ENCODE measurements at regions not wholly inside any gene's neighbourhood (a gene's known extent, or its start where the extent isn't known, plus 50 kb on each side); places are given as distances from the start of the nearest gene placed in this dataset.

DNA sequence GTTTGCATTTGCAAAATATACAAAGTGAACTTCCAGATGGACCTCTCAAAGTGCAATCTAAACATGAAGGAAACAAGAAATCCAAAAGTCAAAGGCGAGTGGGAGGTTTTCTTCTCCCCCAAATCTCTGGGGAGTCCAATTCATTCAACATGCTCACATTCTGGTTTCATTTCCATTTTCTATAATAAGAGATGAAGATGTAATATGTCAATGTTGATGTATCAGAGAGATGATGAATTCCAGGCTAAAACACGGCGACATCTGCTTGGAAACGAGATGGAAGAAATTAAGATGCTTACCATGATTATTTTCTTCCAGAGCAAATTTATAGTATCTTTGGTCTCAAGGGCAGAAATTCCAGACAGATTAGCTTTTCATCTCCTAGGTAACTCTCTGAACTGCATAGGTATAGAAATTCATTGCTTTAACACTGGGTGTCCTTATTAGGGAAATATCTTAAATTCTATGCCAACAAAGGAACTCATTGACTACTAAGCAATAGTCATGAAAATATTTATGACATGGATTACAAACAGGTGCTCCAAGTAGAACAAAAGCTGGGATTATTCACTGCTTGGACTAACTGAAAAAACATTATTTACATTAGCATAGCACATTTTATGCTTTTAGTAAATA is 287.9 kb downstream of the SEC61B start:
- TF ChIP-seq, protein P1, sequence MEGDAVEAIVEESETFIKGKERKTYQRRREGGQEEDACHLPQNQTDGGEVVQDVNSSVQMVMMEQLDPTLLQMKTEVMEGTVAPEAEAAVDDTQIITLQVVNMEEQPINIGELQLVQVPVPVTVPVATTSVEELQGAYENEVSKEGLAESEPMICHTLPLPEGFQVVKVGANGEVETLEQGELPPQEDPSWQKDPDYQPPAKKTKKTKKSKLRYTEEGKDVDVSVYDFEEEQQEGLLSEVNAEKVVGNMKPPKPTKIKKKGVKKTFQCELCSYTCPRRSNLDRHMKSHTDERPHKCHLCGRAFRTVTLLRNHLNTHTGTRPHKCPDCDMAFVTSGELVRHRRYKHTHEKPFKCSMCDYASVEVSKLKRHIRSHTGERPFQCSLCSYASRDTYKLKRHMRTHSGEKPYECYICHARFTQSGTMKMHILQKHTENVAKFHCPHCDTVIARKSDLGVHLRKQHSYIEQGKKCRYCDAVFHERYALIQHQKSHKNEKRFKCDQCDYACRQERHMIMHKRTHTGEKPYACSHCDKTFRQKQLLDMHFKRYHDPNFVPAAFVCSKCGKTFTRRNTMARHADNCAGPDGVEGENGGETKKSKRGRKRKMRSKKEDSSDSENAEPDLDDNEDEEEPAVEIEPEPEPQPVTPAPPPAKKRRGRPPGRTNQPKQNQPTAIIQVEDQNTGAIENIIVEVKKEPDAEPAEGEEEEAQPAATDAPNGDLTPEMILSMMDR (IDR thresholded peaks at IDR 0.05 in 4 of 5, conservative IDR thresholded peaks at IDR 0.05 in 1 of 5): no peak
- TF ChIP-seq POLR2A (IDR thresholded peaks at IDR 0.05): no peak
